ENCODE measurements at regions not wholly inside any gene's neighbourhood (a gene's known extent, or its start where the extent isn't known, plus 50 kb on each side); places are given as distances from the start of the nearest gene placed in this dataset.
"Not testable (repeated sequence)": the region's sequence is repeated elsewhere in the genome, so short reads cannot be mapped to it uniquely, and the experiment has no call there.

GRCh38 chr21:25531538-25532250 is 75.6 kb downstream of the MRPL39 start:
- H3K27me3 ChIP-seq (ENCODE audit: control insufficient read depth, extremely low read depth, insufficient read depth, low read length); H3K36me3 ChIP-seq (ENCODE audit: control insufficient read depth in 2 of 2, extremely low read depth in 1 of 2, insufficient read depth in 2 of 2, low read length in 2 of 2); H3K4me1 ChIP-seq (ENCODE audit: control insufficient read depth, extremely low read depth, insufficient read depth, low read length); H3K79me2 ChIP-seq (ENCODE audit: control insufficient read depth, insufficient read depth, low read length); FAIRE-seq; H3K9me1 ChIP-seq (ENCODE audit: control insufficient read depth, extremely low read depth, insufficient read depth, low read length); DNase-seq (ENCODE audit: low read depth, low spot score); H3K27ac ChIP-seq (ENCODE audit: control insufficient read depth, insufficient read depth, low read length); H3K4me2 ChIP-seq (ENCODE audit: control insufficient read depth, extremely low read depth, insufficient read depth, low read depth, low read length); H4K20me1 ChIP-seq (ENCODE audit: control insufficient read depth, extremely low read depth, insufficient read depth, low read length); H3K9me3 ChIP-seq (ENCODE audit: control insufficient read depth, low read depth, low read length); H3K9ac ChIP-seq (ENCODE audit: control insufficient read depth, extremely low read depth, insufficient read depth, low read length); dilution Hi-C loops (cut with MboI; ENCODE audit: extremely low pct_ligation_motif_present, low sequenced_read_pairs); H2AFZ ChIP-seq (ENCODE audit: control insufficient read depth, low read length); H3K4me3 ChIP-seq (ENCODE audit: control insufficient read depth in 2 of 3, extremely low read depth in 1 of 3, insufficient read depth in 2 of 3, low read depth in 1 of 3, low read length in 3 of 3): not testable (repeated sequence)

- FAIRE-seq (no peak), DNase-seq (ENCODE audit: low read depth, low spot score) (no peak)
- Histone ChIP-seq H3K9me3 (ENCODE audit: control insufficient read depth, low read depth, low read length) (no peaks in the 10 kb centered on the region), H2AFZ (ENCODE audit: control insufficient read depth, low read length) (no peak overlapping the region), H4K20me1 (ENCODE audit: control insufficient read depth, extremely low read depth, insufficient read depth, low read length) (no peaks in the 10 kb centered on the region), H3K9ac (ENCODE audit: control insufficient read depth, extremely low read depth, insufficient read depth, low read length) (no peak overlapping the region), H3K27me3 (ENCODE audit: control insufficient read depth, extremely low read depth, insufficient read depth, low read length) (no peaks in the 10 kb centered on the region), H3K79me2 (ENCODE audit: control insufficient read depth, insufficient read depth, low read length) (no peaks in the 10 kb centered on the region), H3K9me1 (ENCODE audit: control insufficient read depth, extremely low read depth, insufficient read depth, low read length) (no peaks in the 10 kb centered on the region), H3K4me2 (ENCODE audit: control insufficient read depth, extremely low read depth, insufficient read depth, low read depth, low read length) (no peak overlapping the region), H3K36me3 (ENCODE audit: control insufficient read depth in 2 of 2, extremely low read depth in 1 of 2, insufficient read depth in 2 of 2, low read length in 2 of 2) (no peaks in the 10 kb centered on the region), H3K27ac (ENCODE audit: control insufficient read depth, insufficient read depth, low read length) (no peak overlapping the region), H3K4me3 (ENCODE audit: control insufficient read depth in 2 of 3, extremely low read depth in 1 of 3, insufficient read depth in 2 of 3, low read depth in 1 of 3, low read length in 3 of 3) (no peak overlapping the region), H3K4me1 (ENCODE audit: control insufficient read depth, extremely low read depth, insufficient read depth, low read length) (no peaks in the 10 kb centered on the region)
- TF ChIP-seq CTCF (optimal IDR thresholded peaks at IDR 0.05 in 1 of 3, IDR thresholded peaks at IDR 0.05 in 1 of 3, conservative IDR thresholded peaks at IDR 0.05 in 1 of 3; ENCODE audit: extremely low read depth in 1 of 3, insufficient read depth in 2 of 3, low read length in 3 of 3) (no peak), EZH2 (IDR thresholded peaks at IDR 0.05; ENCODE audit: low read length) (no peak)
- dilution Hi-C loops (cut with MboI; ENCODE audit: extremely low pct_ligation_motif_present, low sequenced_read_pairs) = no loop called here
Measured at GRCh38 chr21:25528515-25528914, 78.8 kb downstream of the MRPL39 start.

- Histone ChIP-seq H3K79me2 (ENCODE audit: control insufficient read depth, insufficient read depth, low read length) (no peaks in the 10 kb centered on the region), H3K4me2 (ENCODE audit: control insufficient read depth, extremely low read depth, insufficient read depth, low read depth, low read length) (no peak overlapping the region), H3K4me1 (ENCODE audit: control insufficient read depth, extremely low read depth, insufficient read depth, low read length) (peaks cover 5% of the 10 kb centered on the region), H3K27ac (ENCODE audit: control insufficient read depth, insufficient read depth, low read length) (no peak overlapping the region), H3K9me1 (ENCODE audit: control insufficient read depth, extremely low read depth, insufficient read depth, low read length) (no peaks in the 10 kb centered on the region), H3K4me3 (ENCODE audit: control insufficient read depth in 2 of 3, extremely low read depth in 1 of 3, insufficient read depth in 2 of 3, low read depth in 1 of 3, low read length in 3 of 3) (no peak overlapping the region), H2AFZ (ENCODE audit: control insufficient read depth, low read length) (no peak overlapping the region), H3K27me3 (ENCODE audit: control insufficient read depth, extremely low read depth, insufficient read depth, low read length) (no peaks in the 10 kb centered on the region), H3K9ac (ENCODE audit: control insufficient read depth, extremely low read depth, insufficient read depth, low read length) (no peak overlapping the region), H3K9me3 (ENCODE audit: control insufficient read depth, low read depth, low read length) (no peaks in the 10 kb centered on the region), H4K20me1 (ENCODE audit: control insufficient read depth, extremely low read depth, insufficient read depth, low read length) (no peaks in the 10 kb centered on the region), H3K36me3 (ENCODE audit: control insufficient read depth in 2 of 2, extremely low read depth in 1 of 2, insufficient read depth in 2 of 2, low read length in 2 of 2) (no peaks in the 10 kb centered on the region)
- TF ChIP-seq CTCF (optimal IDR thresholded peaks at IDR 0.05 in 1 of 3, IDR thresholded peaks at IDR 0.05 in 1 of 3, conservative IDR thresholded peaks at IDR 0.05 in 1 of 3; ENCODE audit: extremely low read depth in 1 of 3, insufficient read depth in 2 of 3, low read length in 3 of 3) (no peak), EZH2 (IDR thresholded peaks at IDR 0.05; ENCODE audit: low read length) (no peak)
- no peak for FAIRE-seq
- DNase-seq (ENCODE audit: low read depth, low spot score) = no peak
- dilution Hi-C loops (cut with MboI; ENCODE audit: extremely low pct_ligation_motif_present, low sequenced_read_pairs) = no loop called here
Measured at GRCh38 chr21:25518491-25518911, 88.8 kb downstream of the MRPL39 start.

Data from keratinocyte (primary cell).